NK-92 treated with Interleukin-12 subunit alpha and Interleukin-12 subunit beta, amount 100 ng/mL, for 24 hours (cell line): ENCODE measurements at regions not wholly inside any gene's neighbourhood (a gene's known extent, or its start where the extent isn't known, plus 50 kb on each side); places are given as distances from the start of the nearest gene placed in this dataset.

Experiments used
- DNase-seq: peaks from one replicate; lab custom pipeline; 2025; lab: John Stamatoyannopoulos, UW

DNA sequence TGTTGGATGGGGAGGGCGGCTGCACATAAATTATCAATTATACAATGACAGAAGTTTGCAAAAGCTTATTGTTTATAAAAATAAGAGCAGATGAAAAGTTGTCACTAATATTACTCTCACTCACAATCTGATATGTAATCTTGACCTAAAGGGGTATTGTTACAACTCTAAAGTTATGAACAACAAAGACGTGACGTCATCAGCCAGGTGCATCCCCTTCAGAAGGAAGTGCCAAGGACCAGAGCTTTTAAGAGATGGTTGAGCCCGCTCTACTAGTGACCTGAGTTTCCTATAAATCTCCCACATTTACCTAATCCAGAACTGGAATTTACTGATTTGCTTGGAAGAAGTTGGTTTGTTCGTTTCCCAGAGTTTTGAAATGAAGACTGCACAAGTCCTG, 247.7 kb upstream of the MGMT start:
- DNase-seq, result no peak

DNA sequence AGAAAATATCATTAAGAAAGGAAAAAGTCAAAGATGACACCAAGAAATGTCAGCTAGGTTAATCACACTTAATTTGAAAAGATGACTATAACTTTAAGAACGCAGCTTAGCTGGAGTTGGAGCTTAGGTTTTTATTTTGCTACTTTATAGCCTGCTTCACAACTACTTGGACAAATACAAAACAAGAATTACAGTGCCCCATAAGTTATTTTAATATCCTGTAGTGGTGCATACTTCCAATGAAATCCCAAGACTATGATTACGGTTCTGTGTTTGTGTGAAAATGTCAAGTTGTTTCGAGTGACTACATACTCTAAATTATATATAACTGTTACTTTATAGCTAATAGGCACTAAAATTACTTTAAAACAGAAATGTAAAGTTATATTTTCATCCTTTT, 244.6 kb upstream of the MGMT start:
- no peak for DNase-seq

GRCh38 chr10:129223363-129223762, 243.7 kb upstream of the MGMT start:
- no peak for DNase-seq

GRCh38 chr10:129224065-129224464, 243.0 kb upstream of the MGMT start:
- DNase-seq, result no peak

- DNase-seq, result no peak
Measured at GRCh38 chr10:129231821-129232220, 235.2 kb upstream of the MGMT start.

DNA sequence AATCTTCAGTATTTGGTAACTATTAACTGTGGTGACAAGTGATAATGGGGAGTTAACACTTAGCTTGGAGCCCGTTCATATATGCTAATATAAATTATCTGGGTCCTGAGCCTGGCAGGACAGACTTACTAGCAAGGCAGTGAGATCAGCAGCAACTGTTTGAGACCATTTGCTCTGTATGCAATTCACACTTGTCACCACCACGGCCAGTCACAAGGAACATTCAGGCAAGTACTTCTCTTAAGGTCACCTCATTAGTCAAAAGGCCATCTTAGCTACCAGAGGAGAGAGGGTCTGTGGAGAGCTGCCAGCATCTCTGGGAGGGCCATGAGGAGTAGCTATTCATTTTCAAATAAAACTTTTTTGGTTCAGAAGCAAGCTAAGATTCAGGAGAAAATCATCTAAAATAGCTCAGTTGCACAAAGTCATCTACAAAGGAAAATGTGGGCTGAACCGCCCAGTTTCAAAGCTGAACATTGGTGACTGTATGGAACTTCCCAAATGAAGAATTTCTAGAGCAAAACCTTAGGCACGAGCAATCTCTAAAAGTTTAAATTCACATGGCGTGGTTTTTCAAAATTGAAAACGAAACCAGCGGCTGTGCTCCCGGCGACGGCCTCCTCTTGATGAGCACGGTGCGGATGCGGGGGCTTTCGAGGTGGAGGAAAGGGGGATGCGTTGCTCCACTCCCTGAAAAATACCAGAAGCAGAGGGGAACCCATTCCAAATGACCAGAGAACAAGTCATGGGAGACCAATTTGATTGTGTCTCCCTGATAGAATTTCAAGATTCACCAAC, 233.5 kb upstream of the MGMT start:
- no peak for DNase-seq

- no peak for DNase-seq
Measured at GRCh38 chr10:129236274-129236691, 230.8 kb upstream of the MGMT start.

GRCh38 chr10:129241461-129241860, 225.6 kb upstream of the MGMT start:
- DNase-seq, result no peak

GRCh38 chr10:129244298-129244697, 222.7 kb upstream of the MGMT start:
- DNase-seq, result no peak

GRCh38 chr10:129244757-129245156, 222.3 kb upstream of the MGMT start:
- no peak for DNase-seq

DNA sequence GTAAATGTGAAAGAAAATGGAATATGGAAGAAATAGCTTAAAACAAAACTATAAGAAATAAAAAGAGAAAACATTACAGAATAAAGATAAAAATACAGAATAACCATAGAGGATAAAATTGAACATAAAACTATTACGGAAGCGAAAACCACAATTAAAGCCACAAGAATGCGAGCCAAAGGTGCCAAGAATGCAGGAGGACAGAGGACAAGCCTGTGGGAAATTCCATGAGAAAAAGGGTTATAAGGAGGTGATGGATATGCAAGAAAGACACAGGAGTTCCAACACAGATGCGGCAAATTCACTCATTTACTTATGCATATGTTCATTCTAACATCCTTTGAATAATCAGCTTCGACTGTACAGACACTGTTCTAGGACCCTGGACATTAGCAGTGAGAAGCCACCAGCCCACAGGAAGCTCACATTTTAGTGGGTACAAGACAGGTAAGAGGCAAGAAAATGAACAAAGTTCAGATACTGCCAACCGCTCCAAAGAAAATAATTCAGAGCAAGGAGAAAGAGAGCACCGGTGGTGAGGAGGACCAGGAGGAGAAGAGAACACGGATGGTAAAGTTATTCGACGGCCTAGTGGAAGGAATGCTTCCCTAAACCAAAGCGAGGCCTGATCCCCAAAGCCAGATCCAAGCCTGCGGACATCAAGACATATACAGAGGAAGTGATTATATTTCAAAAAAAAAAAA, 213.7 kb upstream of the MGMT start:
- DNase-seq, result no peak

DNA sequence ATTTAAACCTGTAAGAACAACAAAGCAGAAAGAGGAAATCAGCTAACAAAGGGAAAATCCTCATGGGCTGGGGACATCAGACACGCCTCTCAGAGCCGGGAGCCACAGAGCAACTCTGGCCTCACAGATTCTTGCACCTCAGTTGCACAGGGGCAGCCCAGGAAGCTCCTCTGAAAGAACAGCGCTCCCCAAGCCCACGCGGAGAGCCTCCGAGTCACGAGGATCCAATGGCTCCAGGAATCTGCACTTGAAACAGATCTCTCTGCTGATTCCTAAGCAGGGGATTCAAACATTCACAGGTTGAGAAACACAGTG, 213.2 kb upstream of the MGMT start:
- no peak for DNase-seq

- DNase-seq, result no peak
Measured at GRCh38 chr10:129258283-129258923, 208.6 kb upstream of the MGMT start.

- no peak for DNase-seq
Measured at GRCh38 chr10:129259128-129259815, 207.8 kb upstream of the MGMT start.

DNA sequence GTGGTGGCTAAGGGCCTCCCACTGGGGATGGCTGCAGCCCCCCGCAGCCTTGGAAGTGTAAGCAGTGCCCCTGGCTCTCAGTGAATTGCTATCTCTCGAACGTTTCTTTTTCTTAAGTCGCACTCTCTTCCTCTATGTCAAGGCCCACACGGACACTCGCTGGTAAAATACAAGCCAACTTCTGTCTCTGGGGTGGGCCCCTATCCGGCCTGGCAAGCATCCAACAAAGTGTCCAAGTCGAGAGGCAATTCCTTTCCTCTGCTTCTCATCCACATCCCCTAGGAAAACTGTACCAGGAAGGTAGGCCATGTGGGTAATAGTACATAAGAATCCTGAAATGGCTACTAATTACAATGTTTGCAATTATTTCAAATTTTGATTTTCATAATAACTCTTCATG, 194.9 kb upstream of the MGMT start:
- no peak for DNase-seq

GRCh38 chr10:129272866-129273650, 194.0 kb upstream of the MGMT start:
- no peak for DNase-seq

DNA sequence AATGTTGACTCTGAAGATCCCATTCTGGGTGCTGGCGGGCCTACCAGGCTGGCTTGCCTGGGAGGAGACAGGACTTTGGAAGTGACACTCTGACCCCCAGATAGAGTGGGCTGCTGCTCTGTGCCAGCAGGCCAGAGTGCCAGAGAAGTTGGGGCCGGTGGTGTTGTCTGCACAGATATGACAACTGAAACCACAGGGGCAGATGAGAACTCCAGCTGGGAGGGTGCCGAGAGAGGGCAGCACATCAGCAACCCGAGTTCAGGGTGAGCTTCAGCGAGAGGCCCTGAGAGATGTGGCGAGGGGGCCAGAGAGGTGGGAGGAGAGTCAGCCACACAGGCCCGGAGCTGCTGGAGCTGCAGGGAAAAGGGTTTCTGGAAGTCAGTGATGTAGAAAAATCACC, 193.2 kb upstream of the MGMT start:
- DNase-seq, result no peak

- DNase-seq, result no peak
Measured at GRCh38 chr10:129274748-129275474, 192.1 kb upstream of the MGMT start.

GRCh38 chr10:129275886-129276285, 191.2 kb upstream of the MGMT start:
- no peak for DNase-seq

DNA sequence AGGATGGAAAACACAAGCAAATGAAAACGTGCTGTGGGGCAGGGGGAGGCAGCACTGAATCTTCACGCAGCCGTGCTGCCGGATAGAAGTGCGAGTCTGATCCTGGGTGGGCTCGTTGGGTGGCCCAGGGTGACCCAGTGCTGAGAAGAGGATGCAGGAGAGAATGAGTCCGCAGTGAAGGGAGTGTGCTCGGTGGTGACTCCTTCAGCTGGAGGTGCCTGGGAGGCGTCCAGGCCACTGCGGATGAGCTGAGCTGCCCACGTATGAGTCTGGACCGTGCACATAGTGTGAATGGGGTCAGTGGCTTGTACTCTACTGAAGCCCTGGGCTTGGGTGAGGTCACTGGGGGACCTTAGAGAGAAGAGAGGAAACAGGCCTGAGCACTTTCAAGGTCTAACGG, 190.0 kb upstream of the MGMT start:
- no peak for DNase-seq

DNA sequence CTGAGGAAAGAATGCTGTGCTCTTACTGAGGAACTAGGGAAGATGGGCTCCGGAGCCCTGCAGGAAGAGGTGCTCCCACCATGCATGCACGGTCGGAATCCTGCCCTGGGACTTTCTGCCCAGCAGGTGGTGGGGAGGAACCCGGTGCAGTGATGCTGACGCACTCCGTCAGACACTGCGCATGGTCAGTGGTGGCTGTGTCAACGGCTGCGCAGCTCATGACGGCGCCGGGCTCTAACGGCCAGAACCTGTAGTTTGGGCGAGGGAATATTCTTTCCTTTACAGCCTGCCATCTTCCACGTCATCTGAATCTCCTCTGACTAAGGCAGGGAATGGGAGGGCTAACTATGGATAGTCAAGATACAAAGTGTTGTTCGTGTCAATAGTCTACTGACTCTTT, 189.2 kb upstream of the MGMT start:
- DNase-seq, result no peak
